ENCODE measurements at regions not wholly inside any gene's neighbourhood (a gene's known extent, or its start where the extent isn't known, plus 50 kb on each side); places are given as distances from the start of the nearest gene placed in this dataset.

DNA sequence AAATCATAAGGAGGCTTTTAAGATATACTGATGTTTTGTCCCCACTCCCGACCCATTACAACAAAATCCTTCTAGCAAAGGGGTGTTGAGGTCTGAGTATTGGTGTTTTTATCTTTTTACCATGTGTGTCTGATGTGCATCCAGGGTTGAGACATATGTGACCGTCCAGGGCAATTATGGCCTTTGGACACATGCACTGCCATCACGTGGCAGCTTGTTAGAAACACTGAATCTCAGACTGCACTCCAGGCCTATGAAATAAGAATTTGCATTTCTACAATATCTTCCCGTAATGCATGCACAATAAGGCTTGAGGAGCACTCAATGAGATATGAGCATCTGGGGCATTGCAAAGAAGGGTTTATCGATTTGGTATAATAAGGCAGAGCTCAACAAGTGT is 235.1 kb upstream of the ZNF804A start:
- H3K4me3 ChIP-seq (ENCODE audit: severe bottlenecking), result no peak overlapping the region
- H3K4me1 ChIP-seq (ENCODE audit: insufficient read depth, poor library complexity, severe bottlenecking), result no peaks in the 10 kb centered on the region
- H3K27ac ChIP-seq (ENCODE audit: poor library complexity, severe bottlenecking), result no peak overlapping the region
- TF ChIP-seq, protein P1, sequence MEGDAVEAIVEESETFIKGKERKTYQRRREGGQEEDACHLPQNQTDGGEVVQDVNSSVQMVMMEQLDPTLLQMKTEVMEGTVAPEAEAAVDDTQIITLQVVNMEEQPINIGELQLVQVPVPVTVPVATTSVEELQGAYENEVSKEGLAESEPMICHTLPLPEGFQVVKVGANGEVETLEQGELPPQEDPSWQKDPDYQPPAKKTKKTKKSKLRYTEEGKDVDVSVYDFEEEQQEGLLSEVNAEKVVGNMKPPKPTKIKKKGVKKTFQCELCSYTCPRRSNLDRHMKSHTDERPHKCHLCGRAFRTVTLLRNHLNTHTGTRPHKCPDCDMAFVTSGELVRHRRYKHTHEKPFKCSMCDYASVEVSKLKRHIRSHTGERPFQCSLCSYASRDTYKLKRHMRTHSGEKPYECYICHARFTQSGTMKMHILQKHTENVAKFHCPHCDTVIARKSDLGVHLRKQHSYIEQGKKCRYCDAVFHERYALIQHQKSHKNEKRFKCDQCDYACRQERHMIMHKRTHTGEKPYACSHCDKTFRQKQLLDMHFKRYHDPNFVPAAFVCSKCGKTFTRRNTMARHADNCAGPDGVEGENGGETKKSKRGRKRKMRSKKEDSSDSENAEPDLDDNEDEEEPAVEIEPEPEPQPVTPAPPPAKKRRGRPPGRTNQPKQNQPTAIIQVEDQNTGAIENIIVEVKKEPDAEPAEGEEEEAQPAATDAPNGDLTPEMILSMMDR (IDR thresholded peaks at IDR 0.05; ENCODE audit: poor library complexity, severe bottlenecking), result no peak
- no peaks in the 10 kb centered on the region for H3K9me3 ChIP-seq (ENCODE audit: severe bottlenecking)
- no peaks in the 10 kb centered on the region for H3K36me3 ChIP-seq (ENCODE audit: low read depth)
- DNase-seq (ENCODE audit: low spot score) (no peak), ATAC-seq (ENCODE audit: low read depth) (0 out of 3 replicates have a peak, but pooled peaks have one; percentile 41)
- H3K27me3 ChIP-seq (ENCODE audit: insufficient read depth, poor library complexity, severe bottlenecking), result no peaks in the 10 kb centered on the region

- Histone ChIP-seq H3K27me3 (ENCODE audit: insufficient read depth, poor library complexity, severe bottlenecking) (no peaks in the 10 kb centered on the region), H3K4me3 (ENCODE audit: severe bottlenecking) (no peak overlapping the region), H3K9me3 (ENCODE audit: severe bottlenecking) (peaks cover 2% of the 10 kb centered on the region), H3K4me1 (ENCODE audit: insufficient read depth, poor library complexity, severe bottlenecking) (no peaks in the 10 kb centered on the region), H3K36me3 (ENCODE audit: low read depth) (no peaks in the 10 kb centered on the region), H3K27ac (ENCODE audit: poor library complexity, severe bottlenecking) (no peak overlapping the region)
- TF ChIP-seq, protein P1 (IDR thresholded peaks at IDR 0.05; ENCODE audit: poor library complexity, severe bottlenecking), result no peak
- DNase-seq (ENCODE audit: low spot score), result no peak
- 0 out of 3 replicates have a peak, but pooled peaks have one; percentile 35 for ATAC-seq (ENCODE audit: low read depth)
Observed at GRCh38 chr2:184367211-184367610, 231.1 kb upstream of the ZNF804A start.

DNA sequence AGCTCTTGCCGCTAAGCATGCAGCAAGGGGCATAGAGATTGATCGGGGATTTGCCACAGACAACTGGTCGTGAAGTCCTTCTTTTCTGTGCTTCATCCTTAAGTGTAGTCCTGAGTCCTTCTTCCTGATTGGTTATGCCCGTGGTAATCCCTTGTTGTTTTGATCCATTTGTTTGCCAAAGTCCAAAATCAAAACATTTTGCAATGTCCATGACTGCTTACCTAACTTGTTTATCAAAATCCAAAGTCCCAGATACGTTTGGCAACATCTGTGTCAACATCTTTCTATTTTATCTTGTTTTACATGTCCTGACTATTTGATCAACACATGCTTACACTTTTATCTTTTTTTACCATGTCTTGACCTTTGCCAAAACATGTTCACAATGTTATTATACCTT is 229.0 kb upstream of the ZNF804A start:
- no peak overlapping the region for H3K27ac ChIP-seq (ENCODE audit: poor library complexity, severe bottlenecking)
- TF ChIP-seq, protein P1 (IDR thresholded peaks at IDR 0.05; ENCODE audit: poor library complexity, severe bottlenecking), result no peak
- peaks cover 2% of the 10 kb centered on the region for H3K9me3 ChIP-seq (ENCODE audit: severe bottlenecking)
- DNase-seq (ENCODE audit: low spot score) (no peak), ATAC-seq (ENCODE audit: low read depth) (no peak)
- H3K36me3 ChIP-seq (ENCODE audit: low read depth), result no peaks in the 10 kb centered on the region
- no peaks in the 10 kb centered on the region for H3K4me1 ChIP-seq (ENCODE audit: insufficient read depth, poor library complexity, severe bottlenecking)
- H3K4me3 ChIP-seq (ENCODE audit: severe bottlenecking), result no peak overlapping the region
- no peaks in the 10 kb centered on the region for H3K27me3 ChIP-seq (ENCODE audit: insufficient read depth, poor library complexity, severe bottlenecking)

GRCh38 chr2:184370954-184371353 is 227.4 kb upstream of the ZNF804A start:
- ATAC-seq (ENCODE audit: low read depth) (no peak), DNase-seq (ENCODE audit: low spot score) (no peak)
- no peaks in the 10 kb centered on the region for H3K4me1 ChIP-seq (ENCODE audit: insufficient read depth, poor library complexity, severe bottlenecking)
- H3K27me3 ChIP-seq (ENCODE audit: insufficient read depth, poor library complexity, severe bottlenecking), result no peaks in the 10 kb centered on the region
- H3K4me3 ChIP-seq (ENCODE audit: severe bottlenecking), result no peak overlapping the region
- H3K9me3 ChIP-seq (ENCODE audit: severe bottlenecking), result peaks cover 2% of the 10 kb centered on the region
- H3K36me3 ChIP-seq (ENCODE audit: low read depth), result no peaks in the 10 kb centered on the region
- TF ChIP-seq, protein P1 (IDR thresholded peaks at IDR 0.05; ENCODE audit: poor library complexity, severe bottlenecking), result no peak
- no peak overlapping the region for H3K27ac ChIP-seq (ENCODE audit: poor library complexity, severe bottlenecking)

- Histone ChIP-seq H3K27me3 (ENCODE audit: insufficient read depth, poor library complexity, severe bottlenecking) (no peaks in the 10 kb centered on the region), H3K9me3 (ENCODE audit: severe bottlenecking) (peaks cover 2% of the 10 kb centered on the region), H3K4me1 (ENCODE audit: insufficient read depth, poor library complexity, severe bottlenecking) (no peaks in the 10 kb centered on the region), H3K27ac (ENCODE audit: poor library complexity, severe bottlenecking) (no peak overlapping the region), H3K36me3 (ENCODE audit: low read depth) (no peaks in the 10 kb centered on the region), H3K4me3 (ENCODE audit: severe bottlenecking) (no peak overlapping the region)
- TF ChIP-seq, protein P1 (IDR thresholded peaks at IDR 0.05; ENCODE audit: poor library complexity, severe bottlenecking), result no peak
- DNase-seq (ENCODE audit: low spot score) (no peak), ATAC-seq (ENCODE audit: low read depth) (no peak)
Observed at GRCh38 chr2:184371641-184372040, 226.7 kb upstream of the ZNF804A start.
